ENCODE measurements at regions not wholly inside any gene's neighbourhood (a gene's known extent, or its start where the extent isn't known, plus 50 kb on each side); places are given as distances from the start of the nearest gene placed in this dataset.

DNA sequence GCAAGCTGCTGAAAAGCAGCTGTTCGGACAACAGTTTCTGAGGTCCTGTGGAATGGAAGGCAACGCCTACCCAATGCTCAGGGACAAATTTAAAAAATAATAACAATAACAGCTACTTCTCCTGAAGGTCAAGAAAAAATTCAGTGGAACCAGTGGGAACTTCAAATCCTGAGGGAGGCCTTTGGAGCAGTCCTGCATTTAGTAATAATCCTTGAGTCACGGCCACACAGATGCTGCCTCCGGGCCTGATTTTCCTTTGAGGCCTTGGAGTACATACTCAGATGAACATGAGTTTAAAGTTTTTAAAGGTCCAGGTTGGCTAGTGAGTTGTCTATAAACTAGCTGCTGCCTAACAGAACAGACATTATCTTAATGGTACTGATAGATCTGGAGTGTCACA lies 268.0 kb downstream of the MSRB3 start:
- DNase-seq (ENCODE audit: low read depth in 2 of 2) = no peak

GRCh38 chr12:65556676-65557437 lies 267.4 kb upstream of the HMGA2 start:
- DNase-seq (ENCODE audit: low read depth in 2 of 2) = peak; percentile 57 to 79

GRCh38 chr12:65557438-65558181 lies 266.7 kb upstream of the HMGA2 start:
- DNase-seq (ENCODE audit: low read depth in 2 of 2) = no peak

DNA sequence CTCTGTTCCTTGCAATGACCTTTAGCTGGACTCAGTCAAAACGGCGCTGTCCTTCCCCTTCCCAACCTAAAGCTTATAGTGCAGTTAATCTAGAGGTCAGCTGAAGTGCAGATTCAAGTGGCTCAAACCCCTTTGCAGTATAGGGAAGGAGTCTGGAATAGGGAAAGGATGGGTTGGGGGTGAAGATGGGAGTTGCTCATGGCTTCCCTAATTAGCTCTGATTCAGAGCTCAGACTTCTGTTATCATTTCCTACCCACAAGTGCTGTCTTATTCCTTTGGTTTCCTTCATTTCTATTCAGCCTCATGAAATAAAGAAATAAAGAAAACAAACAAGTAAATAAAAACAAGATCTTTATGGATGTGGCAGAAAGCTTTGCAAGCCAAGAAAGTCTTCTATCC lies 264.0 kb upstream of the HMGA2 start:
- DNase-seq (ENCODE audit: low read depth in 2 of 2) = no peak

DNA sequence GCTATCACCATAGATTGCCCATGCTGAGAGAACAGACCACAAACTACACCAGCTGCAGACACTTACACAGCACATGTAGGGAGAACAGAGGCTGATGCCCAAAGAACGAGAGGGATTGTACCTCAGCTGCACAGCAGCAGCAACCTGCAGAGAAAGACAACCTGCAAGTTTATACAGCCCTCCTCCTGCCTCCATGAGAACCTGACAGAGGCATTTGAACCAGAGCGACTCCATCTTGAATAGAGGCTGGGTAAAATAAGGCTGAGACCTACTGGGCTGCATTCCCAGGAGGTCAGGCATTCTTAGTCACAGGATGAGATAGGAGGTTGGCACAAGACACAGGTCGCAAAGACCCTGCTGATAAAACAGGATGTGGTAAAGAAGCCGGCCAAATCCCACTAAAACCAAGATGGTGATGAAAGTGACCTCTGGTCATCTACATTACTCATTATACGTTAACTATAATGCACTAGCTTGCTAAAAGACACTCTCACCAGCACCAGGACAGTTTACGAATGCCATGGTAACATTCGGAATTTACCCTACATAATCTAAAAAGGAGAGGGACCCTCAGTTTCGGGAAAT lies 262.4 kb upstream of the HMGA2 start:
- peak in 1 of 2 donors; percentile 62 for DNase-seq (ENCODE audit: low read depth in 2 of 2)

DNA sequence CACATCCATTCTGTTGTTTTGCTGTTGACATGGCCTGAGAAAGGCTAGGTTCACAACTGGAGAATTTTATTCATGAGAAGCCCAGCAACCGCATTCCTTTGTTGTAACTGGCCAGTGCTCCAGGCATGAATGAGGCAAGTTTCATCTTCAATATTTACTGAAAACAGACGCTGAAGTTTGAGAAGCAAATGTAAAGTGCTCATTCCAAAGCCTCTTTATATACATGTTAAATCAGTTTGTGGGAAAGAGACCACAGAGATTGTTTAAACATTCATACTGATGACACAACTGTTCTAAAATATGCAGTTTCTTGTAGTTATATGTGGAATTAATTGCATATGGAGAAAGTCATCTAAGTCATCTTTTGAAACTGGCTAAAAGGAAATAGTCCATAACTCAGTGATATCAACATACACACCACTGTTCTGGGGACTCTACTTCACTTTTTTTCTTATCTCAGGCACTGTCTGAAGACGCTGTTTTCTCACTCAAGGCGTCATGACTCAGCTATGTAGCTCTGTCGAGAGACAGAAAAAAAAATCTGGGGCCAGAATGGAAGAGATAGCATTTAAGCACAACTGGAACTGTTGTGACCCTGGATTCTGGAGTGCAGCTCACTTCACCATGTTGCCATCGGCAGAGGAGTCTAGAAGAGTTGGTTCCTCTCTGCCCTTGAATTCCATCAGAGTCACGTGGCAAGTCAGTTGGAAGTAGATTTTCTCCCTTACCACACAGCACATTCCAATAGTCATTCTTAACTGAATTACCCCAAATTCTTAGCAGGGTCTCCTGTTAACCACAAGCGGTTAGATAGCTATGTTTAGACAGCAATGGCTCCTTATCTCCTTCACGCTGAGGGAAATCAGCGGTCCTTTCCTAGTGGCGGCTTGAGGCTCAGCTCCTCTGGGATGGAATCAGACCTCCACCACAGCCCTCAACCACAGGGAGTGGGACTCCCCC lies 258.4 kb upstream of the HMGA2 start:
- no peak for DNase-seq (ENCODE audit: low read depth in 2 of 2)

GRCh38 chr12:65566751-65567150 lies 257.5 kb upstream of the HMGA2 start:
- no peak for DNase-seq (ENCODE audit: low read depth in 2 of 2)

DNA sequence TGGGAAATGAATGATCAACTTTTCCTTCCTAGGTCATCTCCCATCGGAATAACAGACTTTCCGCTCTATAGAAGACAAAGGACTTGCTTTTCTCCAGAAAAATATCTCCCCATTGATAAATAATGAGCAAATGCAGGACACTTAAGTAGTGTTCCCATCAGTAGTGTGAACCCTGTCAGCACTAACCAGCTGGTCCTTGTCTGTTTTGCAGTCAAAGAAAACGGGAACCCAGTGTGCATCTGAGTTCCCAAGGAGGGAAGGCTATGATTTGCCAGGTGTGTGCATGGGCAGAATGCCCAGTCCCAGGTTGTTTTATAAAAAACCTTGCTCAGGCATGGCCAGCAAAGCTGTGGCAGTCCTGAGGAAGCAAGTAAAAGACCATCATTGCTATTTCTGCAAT lies 256.5 kb upstream of the HMGA2 start:
- peak in 1 of 2 donors; percentile 63 for DNase-seq (ENCODE audit: low read depth in 2 of 2)

GRCh38 chr12:65568517-65568916 lies 255.8 kb upstream of the HMGA2 start:
- DNase-seq (ENCODE audit: low read depth in 2 of 2) = peak in 1 of 2 donors; percentile 40

DNA sequence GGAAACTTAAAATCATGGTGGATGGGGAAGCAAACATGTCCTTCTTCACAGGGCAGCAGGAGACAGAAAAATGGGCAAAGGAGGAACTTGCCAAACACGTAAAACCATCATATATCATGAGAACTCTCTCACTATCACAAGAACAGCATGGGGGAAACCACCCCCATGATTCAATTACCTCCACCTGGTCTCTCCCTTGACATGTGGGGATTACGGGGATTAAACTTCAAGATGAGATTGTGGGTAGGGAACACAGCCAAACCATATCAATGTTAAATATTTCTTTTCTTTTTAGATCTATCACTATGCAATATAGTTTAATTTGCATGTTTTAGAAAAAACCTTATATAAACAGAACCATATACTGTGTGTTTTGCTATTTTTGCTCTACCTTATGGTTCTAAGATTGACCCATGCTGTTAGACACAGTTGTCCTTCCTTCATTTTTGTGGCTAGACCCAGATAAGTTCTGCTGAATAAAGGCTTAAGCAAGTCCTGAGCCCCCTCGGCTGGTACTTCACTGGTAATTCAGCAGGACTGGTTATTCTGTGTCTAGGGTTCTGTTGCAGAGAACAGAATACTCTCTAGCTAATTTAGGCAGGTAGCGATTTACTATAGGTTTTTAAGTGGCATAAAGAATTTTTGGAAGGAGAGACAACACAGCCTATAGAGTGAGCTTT lies 253.7 kb upstream of the HMGA2 start:
- no peak for DNase-seq (ENCODE audit: low read depth in 2 of 2)

DNA sequence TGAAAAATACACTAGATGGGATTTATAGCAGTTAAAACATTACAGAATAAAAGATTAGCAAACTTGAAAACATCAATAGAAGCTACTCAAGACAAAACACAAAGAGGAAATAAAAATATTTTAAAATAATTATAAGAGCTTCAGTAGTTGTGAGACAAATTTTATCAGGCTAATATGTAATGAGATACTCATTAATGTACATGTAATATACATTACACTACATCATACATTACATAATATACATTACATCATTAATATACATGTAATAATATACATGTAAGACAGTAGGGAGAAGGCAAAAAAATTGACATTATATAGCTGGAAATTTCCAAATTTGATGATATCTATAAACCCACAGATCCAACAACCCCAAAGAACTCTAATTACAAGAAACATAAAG lies 249.4 kb upstream of the HMGA2 start:
- no peak for DNase-seq (ENCODE audit: low read depth in 2 of 2)

- DNase-seq (ENCODE audit: low read depth in 2 of 2) = no peak
Observed at GRCh38 chr12:65584016-65584415, 240.3 kb upstream of the HMGA2 start.

DNA sequence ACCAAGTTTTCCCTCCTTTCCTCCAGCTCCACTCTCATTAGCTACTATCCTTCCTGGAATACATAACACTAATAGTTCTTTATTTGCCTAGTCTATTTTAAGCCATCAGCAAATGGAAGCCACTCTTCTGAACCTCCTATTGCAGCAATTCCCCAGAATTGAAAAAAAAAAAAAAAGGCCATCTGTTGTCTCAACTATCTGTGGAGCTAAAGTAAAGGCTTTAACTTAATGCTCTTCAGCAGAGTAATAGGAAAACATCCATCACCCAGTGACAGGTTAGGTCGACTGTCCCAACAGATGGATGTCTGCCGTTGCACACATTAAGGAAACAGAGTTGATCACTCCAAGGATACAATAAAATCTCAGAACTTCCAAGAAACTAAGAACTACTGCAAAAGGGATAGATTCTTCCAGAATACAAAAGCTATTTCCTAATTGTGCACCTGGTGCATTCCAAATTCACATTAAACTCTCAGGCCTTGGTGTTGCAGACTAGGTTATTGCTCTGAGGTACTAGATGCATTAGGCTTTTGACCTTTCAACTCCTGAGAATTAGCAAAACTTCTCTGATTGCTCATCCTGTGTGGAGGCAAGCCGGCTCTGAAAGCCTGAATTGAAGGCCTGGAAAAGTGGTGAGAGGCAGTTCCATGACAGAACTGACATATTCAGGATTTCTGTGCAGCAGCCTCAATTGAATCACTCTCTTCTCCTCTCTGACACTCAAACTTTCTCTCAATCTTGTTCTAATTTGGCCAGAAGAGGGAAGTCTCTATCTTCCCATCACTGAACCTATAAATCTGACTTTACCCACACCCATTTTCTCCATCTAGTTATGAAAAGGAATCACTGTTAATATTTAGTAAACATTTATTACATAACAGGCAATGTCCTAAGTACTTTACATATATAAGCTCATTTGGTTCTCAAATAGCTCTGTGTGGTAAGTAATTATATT lies 238.4 kb upstream of the HMGA2 start:
- no peak for DNase-seq (ENCODE audit: low read depth in 2 of 2)

GRCh38 chr12:65586796-65587195 lies 237.5 kb upstream of the HMGA2 start:
- DNase-seq (ENCODE audit: low read depth in 2 of 2) = no peak

GRCh38 chr12:65590318-65590717 lies 234.0 kb upstream of the HMGA2 start:
- no peak for DNase-seq (ENCODE audit: low read depth in 2 of 2)

DNA sequence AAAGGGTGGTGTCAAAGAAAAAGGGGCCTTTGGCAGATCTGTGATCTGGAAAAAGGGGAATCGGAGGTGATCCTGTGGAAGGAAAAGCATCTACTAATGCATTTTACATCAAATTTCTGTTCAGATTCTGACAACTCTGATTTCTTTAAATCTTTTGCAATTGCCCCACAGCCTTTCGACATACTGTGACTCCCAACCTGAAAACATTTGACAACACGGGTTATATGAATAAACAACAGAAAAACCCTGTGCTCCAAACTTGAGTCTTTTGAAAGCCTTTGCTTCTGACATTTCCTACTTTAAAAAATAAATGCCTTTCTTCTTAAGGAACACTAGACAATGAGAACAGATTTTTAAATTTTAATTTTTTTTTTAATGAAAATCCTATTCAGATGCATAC lies 231.9 kb upstream of the HMGA2 start:
- no peak for DNase-seq (ENCODE audit: low read depth in 2 of 2)

GRCh38 chr12:65593239-65593701 lies 231.0 kb upstream of the HMGA2 start:
- no peak for DNase-seq (ENCODE audit: low read depth in 2 of 2)

GRCh38 chr12:65594409-65594808 lies 229.9 kb upstream of the HMGA2 start:
- DNase-seq (ENCODE audit: low read depth in 2 of 2) = no peak

DNA sequence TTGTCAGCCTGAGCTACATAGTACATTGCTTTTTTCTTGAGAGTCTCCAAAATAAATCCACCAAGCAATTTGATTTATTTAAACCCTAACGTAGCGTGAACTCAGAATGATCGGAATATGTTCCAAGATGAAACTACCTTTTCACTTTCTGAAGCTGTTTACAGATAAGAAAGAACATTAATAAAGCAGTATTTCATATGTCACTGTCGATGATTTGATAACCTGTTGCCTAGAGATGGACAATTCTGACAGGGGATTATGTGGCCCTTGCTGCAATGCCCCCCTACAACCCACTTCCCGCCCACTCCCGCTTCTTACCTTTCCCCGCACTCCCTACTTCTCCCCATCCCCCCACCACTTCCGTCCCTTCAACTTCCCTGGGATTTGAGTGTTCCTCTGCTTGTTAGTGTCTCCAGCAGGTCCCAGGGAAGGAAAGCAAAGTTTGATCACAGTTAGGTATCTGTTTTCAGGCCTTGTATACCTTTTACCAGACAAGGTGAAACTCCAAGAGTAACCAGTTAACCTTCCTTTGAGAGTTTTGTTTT lies 229.2 kb upstream of the HMGA2 start:
- no peak for DNase-seq (ENCODE audit: low read depth in 2 of 2)
